ENCODE measurements at regions not wholly inside any gene's neighbourhood (a gene's known extent, or its start where the extent isn't known, plus 50 kb on each side); places are given as distances from the start of the nearest gene placed in this dataset.

DNA sequence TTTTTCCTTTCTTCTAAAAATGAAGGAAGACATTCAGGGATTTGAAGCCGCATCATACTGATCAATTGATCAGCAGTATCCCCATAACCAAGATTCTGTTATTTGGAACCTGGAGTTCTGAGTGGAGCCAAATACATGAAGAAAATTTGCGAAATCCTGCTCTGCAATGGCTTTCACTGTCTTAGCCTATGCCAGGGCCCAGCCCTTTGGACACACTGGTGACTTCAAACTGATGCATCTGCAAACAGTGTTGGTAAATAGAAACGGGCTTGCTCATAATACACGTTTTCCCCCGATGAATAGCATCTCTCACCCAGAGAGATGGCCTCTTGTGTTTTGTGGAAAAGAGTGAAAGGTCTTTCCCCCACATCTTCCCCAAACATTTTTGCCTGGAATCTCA is 87.6 kb upstream of the TOX3 start:
- no peak overlapping the region for H3K27ac ChIP-seq (ENCODE audit: control insufficient read depth, insufficient read depth)
- no peak overlapping the region for H3K4me3 ChIP-seq
- RAD21 ChIA-PET (ENCODE audit: unreplicated experiment): no interaction called here
- 31% methylated on average over 5 of the region's 5 CpGs for WGBS (ENCODE audit: insufficient coverage, insufficient replicate concordance, low lambda C conversion rate, missing lambda C conversion rate)
- POLR2A ChIA-PET: no interaction called here
- no peaks in the 10 kb centered on the region for H3K4me1 ChIP-seq (ENCODE audit: control insufficient read depth, insufficient read depth, low read length)
- no peak for DNase-seq (ENCODE audit: low read depth, low spot score)
- CTCF ChIA-PET: no interaction called here
- intact Hi-C loops (cut with micrococcal nuclease; ENCODE audit: unreplicated experiment) (no loop called here), in situ Hi-C loops (cut with MboI) (no loop called here)
- no peaks in the 10 kb centered on the region for H3K36me3 ChIP-seq (ENCODE audit: control insufficient read depth in 2 of 2, insufficient read depth in 2 of 2, low read length in 1 of 2)
- H4K20me1 ChIP-seq (ENCODE audit: control insufficient read depth, insufficient read depth): no peaks in the 10 kb centered on the region
- no peaks in the 10 kb centered on the region for H3K27me3 ChIP-seq (replicated peaks in 1 of 2; ENCODE audit: control insufficient read depth in 2 of 2, insufficient read depth in 2 of 2, low read length in 1 of 2)
- no peak overlapping the region for H2AFZ ChIP-seq (ENCODE audit: control insufficient read depth, low read depth, low read length)
- SMC1A ChIA-PET (ENCODE audit: uncharacterized antibody, unreplicated experiment): no interaction called here
- no peak for ATAC-seq
- no peak for FAIRE-seq
- H3K9me3 ChIP-seq (replicated peaks; ENCODE audit: control insufficient read depth, insufficient read depth, low read length): no peaks in the 10 kb centered on the region
- H3K4me2 ChIP-seq (ENCODE audit: control insufficient read depth, insufficient read depth): no peak overlapping the region
- BruUV-seq (replicated peaks): no TSS peak
- H3K9ac ChIP-seq (ENCODE audit: control insufficient read depth, insufficient read depth, low read length): no peak overlapping the region
- TF ChIP-seq CREB1 (IDR thresholded peaks at IDR 0.05; ENCODE audit: low read depth) (no peak), ETV6 (conservative IDR thresholded peaks at IDR 0.05 in 1 of 2, IDR thresholded peaks at IDR 0.05 in 1 of 2; ENCODE audit: borderline replicate concordance in 1 of 2, low read depth in 1 of 2) (no peak), RAD51 (IDR thresholded peaks at IDR 0.05) (no peak), CEBPB (IDR thresholded peaks at IDR 0.05; ENCODE audit: borderline replicate concordance in 1 of 2, low read depth in 2 of 2, low read length in 2 of 2) (no peak), E4F1 (IDR thresholded peaks at IDR 0.05; ENCODE audit: borderline replicate concordance, partially characterized antibody) (no peak), FOXK2 (IDR thresholded peaks at IDR 0.05) (no peak), NFYA (IDR thresholded peaks at IDR 0.05; ENCODE audit: borderline replicate concordance, low read depth, low read length) (no peak), RB1 (IDR thresholded peaks at IDR 0.05; ENCODE audit: borderline replicate concordance) (no peak), YBX1 (IDR thresholded peaks at IDR 0.05) (no peak), MYB (IDR thresholded peaks at IDR 0.05; ENCODE audit: borderline replicate concordance, low read depth, low read length) (no peak), NRF1 (conservative IDR thresholded peaks at IDR 0.05; ENCODE audit: low read depth, low read length) (no peak), SMAD5 (IDR thresholded peaks at IDR 0.05; ENCODE audit: low read depth) (no peak), NR2F1 (conservative IDR thresholded peaks at IDR 0.05) (no peak), SUZ12 (IDR thresholded peaks at IDR 0.05; ENCODE audit: unreplicated experiment) (no peak), HDGF (IDR thresholded peaks at IDR 0.05) (no peak), ZNF622 (IDR thresholded peaks at IDR 0.05) (no peak), HCFC1 (IDR thresholded peaks at IDR 0.05; ENCODE audit: low read length) (no peak)
- TF ChIP-seq, protein P1, sequence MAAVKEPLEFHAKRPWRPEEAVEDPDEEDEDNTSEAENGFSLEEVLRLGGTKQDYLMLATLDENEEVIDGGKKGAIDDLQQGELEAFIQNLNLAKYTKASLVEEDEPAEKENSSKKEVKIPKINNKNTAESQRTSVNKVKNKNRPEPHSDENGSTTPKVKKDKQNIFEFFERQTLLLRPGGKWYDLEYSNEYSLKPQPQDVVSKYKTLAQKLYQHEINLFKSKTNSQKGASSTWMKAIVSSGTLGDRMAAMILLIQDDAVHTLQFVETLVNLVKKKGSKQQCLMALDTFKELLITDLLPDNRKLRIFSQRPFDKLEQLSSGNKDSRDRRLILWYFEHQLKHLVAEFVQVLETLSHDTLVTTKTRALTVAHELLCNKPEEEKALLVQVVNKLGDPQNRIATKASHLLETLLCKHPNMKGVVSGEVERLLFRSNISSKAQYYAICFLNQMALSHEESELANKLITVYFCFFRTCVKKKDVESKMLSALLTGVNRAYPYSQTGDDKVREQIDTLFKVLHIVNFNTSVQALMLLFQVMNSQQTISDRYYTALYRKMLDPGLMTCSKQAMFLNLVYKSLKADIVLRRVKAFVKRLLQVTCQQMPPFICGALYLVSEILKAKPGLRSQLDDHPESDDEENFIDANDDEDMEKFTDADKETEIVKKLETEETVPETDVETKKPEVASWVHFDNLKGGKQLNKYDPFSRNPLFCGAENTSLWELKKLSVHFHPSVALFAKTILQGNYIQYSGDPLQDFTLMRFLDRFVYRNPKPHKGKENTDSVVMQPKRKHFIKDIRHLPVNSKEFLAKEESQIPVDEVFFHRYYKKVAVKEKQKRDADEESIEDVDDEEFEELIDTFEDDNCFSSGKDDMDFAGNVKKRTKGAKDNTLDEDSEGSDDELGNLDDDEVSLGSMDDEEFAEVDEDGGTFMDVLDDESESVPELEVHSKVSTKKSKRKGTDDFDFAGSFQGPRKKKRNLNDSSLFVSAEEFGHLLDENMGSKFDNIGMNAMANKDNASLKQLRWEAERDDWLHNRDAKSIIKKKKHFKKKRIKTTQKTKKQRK (IDR thresholded peaks at IDR 0.05; ENCODE audit: low read depth, low read length): no peak
- no peaks in the 10 kb centered on the region for H3K79me2 ChIP-seq (ENCODE audit: control insufficient read depth, insufficient read depth, low read length)

Measured in GM12878 (cell line).